ENCODE measurements at regions not wholly inside any gene's neighbourhood (a gene's known extent, or its start where the extent isn't known, plus 50 kb on each side); places are given as distances from the start of the nearest gene placed in this dataset.

DNA sequence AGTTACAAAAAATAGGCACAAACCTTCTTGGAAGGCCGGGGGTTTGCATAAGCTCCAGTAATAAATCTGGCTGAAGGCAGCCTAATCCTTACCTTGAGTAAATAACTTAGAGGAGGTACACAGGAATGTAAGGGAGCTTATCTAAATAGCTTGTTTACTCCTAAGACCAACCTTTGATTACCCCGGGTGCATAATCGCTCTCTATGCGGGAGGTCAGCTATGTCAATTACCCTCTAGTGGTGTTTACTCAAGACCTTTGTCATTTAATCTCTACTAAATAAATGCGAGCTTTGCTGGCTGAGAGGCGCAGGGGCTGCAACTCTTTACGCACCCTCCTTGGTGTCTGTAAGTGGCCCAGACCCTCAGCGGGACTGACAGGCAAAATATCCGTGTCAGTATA, 50.2 kb upstream of the MAP9 start:
- no peak for TF ChIP-seq CTCF (IDR thresholded peaks at IDR 0.05; ENCODE audit: borderline replicate concordance, extremely low read depth, low read length, poor library complexity, severe bottlenecking)
- TF ChIP-seq EZH2 (IDR thresholded peaks at IDR 0.05; ENCODE audit: borderline replicate concordance, low read depth, low read length, severe bottlenecking): no peak
